Hepatocyte (in vitro differentiated cells): ENCODE measurements at regions not wholly inside any gene's neighbourhood (a gene's known extent, or its start where the extent isn't known, plus 50 kb on each side); places are given as distances from the start of the nearest gene placed in this dataset.

Experiments
- EZH2 ChIP-seq: fragments of 200-600 bp; sonication (generic); IDR thresholded peaks from 2 replicates; pipeline ENCODE4 v1.6.1; 2016; ENCODE audit warnings: antibody characterized with exemption, mild to moderate bottlenecking, borderline replicate concordance
- EZH2phosphoT487 ChIP-seq: fragments of 200-600 bp; sonication (generic); IDR thresholded peaks from one replicate; pipeline ENCODE4 v1.6.1; 2018; ENCODE audit warnings: antibody characterized with exemption, mild to moderate bottlenecking, low read depth, moderate library complexity; ENCODE audit not compliant: unreplicated experiment, severe bottlenecking
- TF ChIP-seq, protein P1 (sequence below): fragments of 200-600 bp; sonication (generic); IDR thresholded peaks from 2 replicates; pipeline ENCODE4 v1.5.1; 2016; ENCODE audit warnings: antibody characterized with exemption, mild to moderate bottlenecking; ENCODE audit not compliant: poor library complexity

DNA sequence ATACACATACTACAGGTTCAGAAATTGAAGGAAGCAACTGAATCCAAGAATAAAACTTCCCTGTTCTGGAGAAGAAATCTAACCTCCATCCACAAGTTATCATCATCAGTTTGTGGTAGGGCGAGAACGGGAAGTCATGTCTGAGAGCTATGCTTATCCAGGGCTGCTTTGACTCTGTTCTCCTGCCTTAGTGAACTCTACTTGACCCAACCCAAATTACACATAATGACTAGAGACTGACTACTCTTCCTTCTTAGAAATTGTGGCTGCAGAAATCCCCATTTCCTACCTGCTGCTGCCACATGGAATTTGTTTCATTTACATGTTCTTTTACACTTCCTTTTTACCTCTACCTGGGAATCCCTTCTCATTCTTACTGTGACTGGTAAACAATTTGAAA lies 1102.6 kb upstream of the PIK3C3 start:
- TF ChIP-seq, protein P1, sequence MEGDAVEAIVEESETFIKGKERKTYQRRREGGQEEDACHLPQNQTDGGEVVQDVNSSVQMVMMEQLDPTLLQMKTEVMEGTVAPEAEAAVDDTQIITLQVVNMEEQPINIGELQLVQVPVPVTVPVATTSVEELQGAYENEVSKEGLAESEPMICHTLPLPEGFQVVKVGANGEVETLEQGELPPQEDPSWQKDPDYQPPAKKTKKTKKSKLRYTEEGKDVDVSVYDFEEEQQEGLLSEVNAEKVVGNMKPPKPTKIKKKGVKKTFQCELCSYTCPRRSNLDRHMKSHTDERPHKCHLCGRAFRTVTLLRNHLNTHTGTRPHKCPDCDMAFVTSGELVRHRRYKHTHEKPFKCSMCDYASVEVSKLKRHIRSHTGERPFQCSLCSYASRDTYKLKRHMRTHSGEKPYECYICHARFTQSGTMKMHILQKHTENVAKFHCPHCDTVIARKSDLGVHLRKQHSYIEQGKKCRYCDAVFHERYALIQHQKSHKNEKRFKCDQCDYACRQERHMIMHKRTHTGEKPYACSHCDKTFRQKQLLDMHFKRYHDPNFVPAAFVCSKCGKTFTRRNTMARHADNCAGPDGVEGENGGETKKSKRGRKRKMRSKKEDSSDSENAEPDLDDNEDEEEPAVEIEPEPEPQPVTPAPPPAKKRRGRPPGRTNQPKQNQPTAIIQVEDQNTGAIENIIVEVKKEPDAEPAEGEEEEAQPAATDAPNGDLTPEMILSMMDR = no peak
- TF ChIP-seq EZH2 (no peak), EZH2phosphoT487 (no peak)
